T-helper 9 cell (primary cell): ENCODE measurements at regions not wholly inside any gene's neighbourhood (a gene's known extent, or its start where the extent isn't known, plus 50 kb on each side); places are given as distances from the start of the nearest gene placed in this dataset.
"Not testable (repeated sequence)": the region's sequence is repeated elsewhere in the genome, so short reads cannot be mapped to it uniquely, and the experiment has no call there.

Experiments
- DNase-seq: peaks from one replicate; pipeline ENCODE4 v3.0.0-alpha.2; 2020

- DNase-seq: no peak
These were observed 210.7 kb downstream of the EFCAB11 start for GRCh38 chr14:89743828-89744227.

GRCh38 chr14:89740241-89740640 lies 214.3 kb downstream of the EFCAB11 start:
- DNase-seq: no peak

GRCh38 chr14:89736881-89737280 lies 217.6 kb downstream of the EFCAB11 start:
- DNase-seq: no peak

GRCh38 chr14:89731396-89731933 lies 223.1 kb downstream of the EFCAB11 start:
- DNase-seq: no peak

- no peak for DNase-seq
These were observed 223.8 kb downstream of the EFCAB11 start for GRCh38 chr14:89730687-89731086.

- DNase-seq: no peak
These were observed 225.6 kb downstream of the EFCAB11 start for GRCh38 chr14:89728964-89729363.

- DNase-seq: not testable (repeated sequence)
These were observed 228.3 kb downstream of the EFCAB11 start for GRCh38 chr14:89726226-89726625.

- DNase-seq: no peak
These were observed 229.9 kb downstream of the EFCAB11 start for GRCh38 chr14:89724628-89724960.

GRCh38 chr14:89723930-89724627 lies 230.5 kb downstream of the EFCAB11 start:
- DNase-seq: no peak

- no peak for DNase-seq
These were observed 232.6 kb downstream of the EFCAB11 start for GRCh38 chr14:89721956-89722355.

- peak; percentile 51 for DNase-seq
These were observed 233.5 kb downstream of the EFCAB11 start for GRCh38 chr14:89720741-89721729.

- DNase-seq: no peak
These were observed 234.3 kb downstream of the EFCAB11 start for GRCh38 chr14:89720076-89720687.

GRCh38 chr14:89719366-89720075 lies 235.0 kb downstream of the EFCAB11 start:
- no peak for DNase-seq

- no peak for DNase-seq
These were observed 245.4 kb downstream of the EFCAB11 start for GRCh38 chr14:89708982-89709625.

GRCh38 chr14:89707086-89707485 lies 247.4 kb downstream of the EFCAB11 start:
- no peak for DNase-seq

- no peak for DNase-seq
These were observed 251.7 kb downstream of the EFCAB11 start for GRCh38 chr14:89702876-89703200.

- no peak for DNase-seq
These were observed 252.3 kb downstream of the EFCAB11 start for GRCh38 chr14:89702073-89702875.

GRCh38 chr14:89701211-89702043 lies 253.1 kb downstream of the EFCAB11 start:
- peak; percentile 82 for DNase-seq

- no peak for DNase-seq
These were observed 253.7 kb downstream of the EFCAB11 start for GRCh38 chr14:89700801-89701200.

- DNase-seq: no peak
These were observed 255.5 kb downstream of the EFCAB11 start for GRCh38 chr14:89699071-89699470.
